CD4-positive, alpha-beta T cell treated with Interleukin-1 beta for 1 hour (primary cell): ENCODE measurements at regions not wholly inside any gene's neighbourhood (a gene's known extent, or its start where the extent isn't known, plus 50 kb on each side); places are given as distances from the start of the nearest gene placed in this dataset.

Experiments
- DNase-seq, 2 donors: peaks; one replicate each; pipeline ENCODE4 v3.0.0-alpha.2; 2020 to 2022

GRCh38 chr1:4301007-4301406, 353.4 kb upstream of the AJAP1 start:
- no peak for DNase-seq

- no peak for DNase-seq
Observed at GRCh38 chr1:4303303-4303702, 351.1 kb upstream of the AJAP1 start.

- no peak for DNase-seq
Observed at GRCh38 chr1:4305526-4306301, 348.7 kb upstream of the AJAP1 start.

GRCh38 chr1:4306559-4307467, 347.6 kb upstream of the AJAP1 start:
- no peak for DNase-seq

GRCh38 chr1:4307468-4307845, 347.0 kb upstream of the AJAP1 start:
- DNase-seq, result no peak

- DNase-seq, result no peak
Observed at GRCh38 chr1:4307911-4308545, 346.4 kb upstream of the AJAP1 start.

- DNase-seq, result no peak
Observed at GRCh38 chr1:4308806-4309205, 345.6 kb upstream of the AJAP1 start.

GRCh38 chr1:4309676-4310320, 344.6 kb upstream of the AJAP1 start:
- DNase-seq, result no peak

GRCh38 chr1:4310396-4310923, 343.9 kb upstream of the AJAP1 start:
- DNase-seq, result no peak

GRCh38 chr1:4312024-4312423, 342.4 kb upstream of the AJAP1 start:
- no peak for DNase-seq

- DNase-seq, result no peak
Observed at GRCh38 chr1:4315202-4315601, 339.2 kb upstream of the AJAP1 start.

- no peak for DNase-seq
Observed at GRCh38 chr1:4317207-4317606, 337.2 kb upstream of the AJAP1 start.

- DNase-seq, result no peak
Observed at GRCh38 chr1:4318720-4319119, 335.7 kb upstream of the AJAP1 start.

- DNase-seq, result no peak
Observed at GRCh38 chr1:4319496-4319895, 334.9 kb upstream of the AJAP1 start.

GRCh38 chr1:4322881-4323280, 331.5 kb upstream of the AJAP1 start:
- no peak for DNase-seq

GRCh38 chr1:4323309-4323708, 331.1 kb upstream of the AJAP1 start:
- no peak for DNase-seq

- no peak for DNase-seq
Observed at GRCh38 chr1:4324525-4324924, 329.9 kb upstream of the AJAP1 start.

- no peak for DNase-seq
Observed at GRCh38 chr1:4327142-4327541, 327.3 kb upstream of the AJAP1 start.

- DNase-seq, result no peak
Observed at GRCh38 chr1:4328402-4329071, 325.9 kb upstream of the AJAP1 start.

- no peak for DNase-seq
Observed at GRCh38 chr1:4330805-4331766, 323.3 kb upstream of the AJAP1 start.

GRCh38 chr1:4331767-4332163, 322.6 kb upstream of the AJAP1 start:
- DNase-seq, result no peak
